Astrocyte of the cerebellum (primary cell): ENCODE measurements at regions not wholly inside any gene's neighbourhood (a gene's known extent, or its start where the extent isn't known, plus 50 kb on each side); places are given as distances from the start of the nearest gene placed in this dataset.
"Not testable (repeated sequence)": the region's sequence is repeated elsewhere in the genome, so short reads cannot be mapped to it uniquely, and the experiment has no call there.

Experiments
- DNase-seq: peaks from one replicate; pipeline ENCODE4 v3.0.0-alpha.2; 2011; ENCODE audit warnings: low read depth
- H3K4me3 ChIP-seq: 2 replicates; pipeline ENCODE4 v1.5.1; 2011; ENCODE audit warnings: mild to moderate bottlenecking, low read depth, low read length, moderate library complexity
- in situ Hi-C: cut with HindIII; loops from 2 replicates; pipeline ENCODE4 v1.10.0; 2017; ENCODE audit warnings: low sequenced_read_pairs
- TF ChIP-seq, protein P1 (sequence below): IDR thresholded peaks from 2 replicates; pipeline ENCODE4 v1.5.1; 2012; ENCODE audit warnings: low read length, low read depth, moderate library complexity, mild to moderate bottlenecking; ENCODE audit errors: missing control alignments

DNA sequence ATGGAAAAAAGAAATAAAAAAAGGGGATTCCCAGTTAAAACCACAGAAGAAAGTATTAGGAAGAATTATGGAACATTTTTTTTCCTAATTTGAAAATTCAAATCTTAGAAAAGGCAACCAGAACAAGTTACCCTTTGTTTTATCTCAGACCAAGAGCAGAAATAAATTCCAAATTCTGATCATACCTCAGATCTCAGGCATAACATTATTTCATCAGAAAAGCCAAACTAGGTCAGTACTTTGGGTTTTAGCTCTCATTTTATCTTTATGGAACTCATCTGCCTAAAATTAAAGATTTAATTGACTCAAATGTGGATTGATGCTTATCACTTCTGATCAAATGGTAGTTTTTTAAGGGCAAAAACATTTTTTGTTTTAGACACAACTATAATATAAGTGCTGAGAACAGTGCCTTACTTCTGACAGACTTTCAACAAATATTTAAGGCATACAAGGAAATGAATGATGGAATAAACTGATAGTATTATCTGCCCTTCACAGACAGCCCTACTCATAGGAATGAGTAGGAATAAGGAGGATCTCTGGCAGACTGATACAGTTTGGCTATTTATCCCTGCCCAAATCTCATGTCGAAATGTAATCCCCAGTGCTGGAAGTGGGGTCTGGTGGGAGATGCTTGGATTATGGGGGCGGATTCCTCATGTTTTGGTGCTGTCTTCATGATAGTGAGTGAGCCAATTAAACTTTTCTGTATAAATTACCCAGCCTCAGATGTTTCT is 245.3 kb upstream of the PITX2 start:
- DNase-seq: no peak
- TF ChIP-seq, protein P1, sequence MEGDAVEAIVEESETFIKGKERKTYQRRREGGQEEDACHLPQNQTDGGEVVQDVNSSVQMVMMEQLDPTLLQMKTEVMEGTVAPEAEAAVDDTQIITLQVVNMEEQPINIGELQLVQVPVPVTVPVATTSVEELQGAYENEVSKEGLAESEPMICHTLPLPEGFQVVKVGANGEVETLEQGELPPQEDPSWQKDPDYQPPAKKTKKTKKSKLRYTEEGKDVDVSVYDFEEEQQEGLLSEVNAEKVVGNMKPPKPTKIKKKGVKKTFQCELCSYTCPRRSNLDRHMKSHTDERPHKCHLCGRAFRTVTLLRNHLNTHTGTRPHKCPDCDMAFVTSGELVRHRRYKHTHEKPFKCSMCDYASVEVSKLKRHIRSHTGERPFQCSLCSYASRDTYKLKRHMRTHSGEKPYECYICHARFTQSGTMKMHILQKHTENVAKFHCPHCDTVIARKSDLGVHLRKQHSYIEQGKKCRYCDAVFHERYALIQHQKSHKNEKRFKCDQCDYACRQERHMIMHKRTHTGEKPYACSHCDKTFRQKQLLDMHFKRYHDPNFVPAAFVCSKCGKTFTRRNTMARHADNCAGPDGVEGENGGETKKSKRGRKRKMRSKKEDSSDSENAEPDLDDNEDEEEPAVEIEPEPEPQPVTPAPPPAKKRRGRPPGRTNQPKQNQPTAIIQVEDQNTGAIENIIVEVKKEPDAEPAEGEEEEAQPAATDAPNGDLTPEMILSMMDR: no peak
- in situ Hi-C loops: no loop called here
- no peak overlapping the region for H3K4me3 ChIP-seq

DNA sequence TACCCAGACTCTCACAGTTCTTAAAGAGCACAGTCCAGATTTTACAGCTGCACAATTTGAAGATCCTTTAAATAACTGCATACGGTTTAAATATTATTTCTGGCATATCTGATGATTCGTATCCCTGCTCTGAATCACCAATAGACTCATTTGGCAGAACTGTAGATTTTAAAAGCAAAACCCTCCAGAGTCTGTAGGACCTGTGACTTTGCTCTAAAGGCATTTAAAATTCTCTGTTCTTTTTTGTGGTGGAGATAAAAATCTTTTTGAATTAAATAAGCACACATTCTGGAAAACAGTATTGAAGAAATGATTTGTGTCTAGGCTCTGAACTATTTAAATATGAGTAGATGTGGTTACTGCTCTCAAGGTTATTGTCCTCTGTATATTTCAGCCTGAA is 246.2 kb upstream of the PITX2 start:
- in situ Hi-C loops: no loop called here
- no peak overlapping the region for H3K4me3 ChIP-seq
- DNase-seq: peak; percentile 60
- TF ChIP-seq, protein P1: no peak

DNA sequence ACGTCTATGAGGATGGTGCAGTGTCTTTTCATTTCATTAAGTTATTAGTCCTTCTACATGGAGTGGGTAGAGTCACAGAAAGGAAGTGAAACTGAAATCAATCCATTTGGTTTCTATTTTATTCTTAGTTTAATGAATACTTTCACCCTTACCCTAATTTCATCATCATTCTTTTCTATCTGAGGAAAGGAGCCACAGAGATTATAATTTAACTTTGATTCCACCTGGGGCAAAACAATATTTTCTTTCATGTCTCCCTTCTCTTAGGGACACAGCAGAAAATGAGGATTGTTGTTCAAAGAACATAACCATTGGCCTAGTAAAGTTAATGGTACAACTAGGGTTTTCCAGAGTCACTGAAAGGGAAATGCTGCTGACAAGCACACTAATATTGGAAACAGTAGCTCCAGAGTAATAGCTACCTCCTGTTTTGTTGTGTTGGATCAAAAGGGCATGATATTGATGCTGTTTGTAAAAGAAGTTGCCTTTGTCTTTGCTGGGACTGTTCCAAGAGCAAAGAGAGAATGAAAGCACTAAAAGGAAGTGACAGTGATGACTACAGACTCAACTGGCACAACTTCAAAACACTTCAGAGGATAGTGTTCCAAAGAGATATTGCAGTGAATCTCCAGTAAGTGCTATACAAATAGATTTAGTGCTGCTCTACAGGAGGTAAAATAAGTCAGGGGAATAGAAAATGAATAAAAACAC is 247.1 kb upstream of the PITX2 start:
- DNase-seq: no peak
- in situ Hi-C loops: no loop called here
- no peak overlapping the region for H3K4me3 ChIP-seq
- TF ChIP-seq, protein P1: no peak

DNA sequence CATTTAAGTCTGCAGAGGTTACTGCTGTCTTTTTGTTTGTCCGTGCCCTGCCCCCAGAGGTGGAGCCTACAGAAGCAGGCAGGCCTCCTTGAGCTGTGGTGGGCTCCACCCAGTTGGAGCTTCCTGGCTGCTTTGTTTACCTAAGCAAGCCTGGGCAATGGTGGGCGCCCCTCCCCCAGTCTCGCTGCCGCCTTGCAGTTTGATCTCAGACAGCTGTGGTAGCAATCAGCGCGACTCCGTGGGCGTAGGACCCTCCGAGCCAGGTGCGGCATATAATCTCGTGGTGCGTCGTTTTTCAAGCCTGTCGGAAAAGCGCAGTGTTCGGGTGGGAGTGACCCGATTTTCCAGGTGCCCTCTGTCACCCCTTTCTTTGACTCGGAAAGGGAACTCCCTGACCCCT is 253.3 kb upstream of the PITX2 start:
- in situ Hi-C loops, DNase-seq, H3K4me3 ChIP-seq: not testable (repeated sequence)

DNA sequence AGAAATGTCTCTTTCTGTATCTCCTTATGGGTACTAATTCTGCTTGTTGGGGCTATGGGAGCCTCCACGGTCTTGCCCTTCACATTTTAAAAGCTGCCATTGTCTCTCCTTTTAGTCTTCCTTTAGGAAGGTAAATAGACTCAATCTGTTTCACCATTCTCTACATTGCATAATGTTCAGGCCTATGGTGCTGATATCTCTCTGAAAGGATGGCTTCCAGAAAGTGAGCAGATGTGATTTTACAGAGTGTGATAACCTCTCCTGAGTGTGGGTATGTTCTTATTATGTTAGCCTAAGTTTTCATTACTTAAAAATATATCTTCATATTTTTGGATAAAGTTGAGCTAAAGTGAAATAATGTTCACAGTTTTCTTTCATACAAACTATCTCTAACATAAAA is 254.0 kb upstream of the PITX2 start:
- in situ Hi-C loops: no loop called here
- no peak overlapping the region for H3K4me3 ChIP-seq

DNA sequence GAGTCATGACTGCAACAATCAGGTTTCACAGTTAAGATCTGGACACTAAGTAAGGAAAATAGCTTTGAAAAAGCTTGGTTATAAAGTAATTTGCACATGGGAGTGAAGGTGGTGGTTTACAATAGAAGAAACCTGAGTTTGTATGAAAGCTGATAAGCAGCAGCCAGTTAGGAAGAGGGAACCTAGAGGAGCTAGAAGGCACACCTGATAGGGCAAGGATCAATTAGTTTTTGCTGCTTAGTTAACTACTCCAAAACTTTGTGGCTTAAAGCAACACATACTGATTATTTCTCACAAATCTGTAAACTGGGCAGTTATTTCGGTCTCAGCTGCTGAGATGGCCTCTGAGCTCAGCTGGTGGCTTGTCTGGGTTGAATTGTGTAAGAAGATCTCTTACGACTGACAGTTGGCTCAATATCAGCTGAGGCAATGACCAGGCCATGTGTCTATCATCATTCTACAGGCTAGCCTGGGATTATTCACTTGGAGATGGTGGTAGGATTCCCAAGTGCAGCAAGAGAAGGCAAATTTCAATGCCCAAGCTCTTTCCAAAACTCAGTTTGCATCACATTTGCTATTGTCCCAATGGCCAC is 255.0 kb upstream of the PITX2 start:
- no peak overlapping the region for H3K4me3 ChIP-seq
- in situ Hi-C loops: no loop called here
- TF ChIP-seq, protein P1: no peak
- no peak for DNase-seq

More for the DNA sequence above, 254.0 kb upstream of the PITX2 start:
- no peak for DNase-seq
- TF ChIP-seq, protein P1: no peak

DNA sequence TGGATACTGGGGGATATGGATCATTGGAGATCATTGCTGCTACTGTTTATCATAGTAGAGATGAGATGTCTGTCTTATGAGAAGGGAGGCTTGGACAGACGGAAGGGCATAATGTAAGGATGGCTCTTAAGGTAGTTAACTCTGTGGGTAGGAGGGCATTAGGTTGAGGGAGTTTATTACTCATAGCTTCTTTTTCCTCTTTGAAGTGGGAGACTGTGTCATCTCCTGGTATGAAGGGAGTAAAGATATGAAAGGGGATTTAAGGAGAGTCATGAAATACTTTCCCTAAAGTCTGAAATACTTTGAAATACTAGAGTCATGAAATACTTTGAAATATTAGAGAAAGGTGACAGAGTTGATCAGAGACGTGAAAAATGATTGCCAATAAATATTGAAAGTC is 255.5 kb upstream of the PITX2 start:
- in situ Hi-C loops: no loop called here

More for the DNA sequence above, 255.5 kb upstream of the PITX2 start:
- H3K4me3 ChIP-seq: no peak overlapping the region
- DNase-seq: no peak
- TF ChIP-seq, protein P1: no peak
